HG02610 (cell line): ENCODE measurements at regions not wholly inside any gene's neighbourhood (a gene's known extent, or its start where the extent isn't known, plus 50 kb on each side); places are given as distances from the start of the nearest gene placed in this dataset.

Source experiments
- ATAC-seq: cut with Tn5 transposase; IDR thresholded peaks from one replicate; pipeline ENCODE4 v1.9.1; 2021; ENCODE audit warnings: mild to moderate bottlenecking, moderate library complexity; ENCODE audit not compliant: unreplicated experiment

GRCh38 chr5:121175986-121176385 is 675.7 kb upstream of the FTMT start:
- ATAC-seq: no peak

- no peak for ATAC-seq
Observed at GRCh38 chr5:121182788-121183490, 668.7 kb upstream of the FTMT start.

- no peak for ATAC-seq
Observed at GRCh38 chr5:121188849-121189248, 662.8 kb upstream of the FTMT start.

GRCh38 chr5:121189342-121190305 is 662.1 kb upstream of the FTMT start:
- ATAC-seq: no peak

GRCh38 chr5:121199216-121199999 is 652.3 kb upstream of the FTMT start:
- no peak for ATAC-seq

GRCh38 chr5:121218086-121218485 is 633.6 kb upstream of the FTMT start:
- ATAC-seq: no peak

GRCh38 chr5:121221483-121221882 is 630.2 kb upstream of the FTMT start:
- ATAC-seq: no peak

GRCh38 chr5:121226765-121227164 is 624.9 kb upstream of the FTMT start:
- no peak for ATAC-seq

- ATAC-seq: no peak
Observed at GRCh38 chr5:121239951-121240350, 611.7 kb upstream of the FTMT start.

GRCh38 chr5:121246971-121247370 is 604.7 kb upstream of the FTMT start:
- no peak for ATAC-seq

GRCh38 chr5:121251954-121252353 is 599.7 kb upstream of the FTMT start:
- no peak for ATAC-seq

- ATAC-seq: no peak
Observed at GRCh38 chr5:121257621-121258020, 594.1 kb upstream of the FTMT start.

- no peak for ATAC-seq
Observed at GRCh38 chr5:121263456-121263855, 588.2 kb upstream of the FTMT start.

- ATAC-seq: no peak
Observed at GRCh38 chr5:121264605-121265004, 587.1 kb upstream of the FTMT start.

GRCh38 chr5:121271546-121271945 is 580.1 kb upstream of the FTMT start:
- no peak for ATAC-seq

- no peak for ATAC-seq
Observed at GRCh38 chr5:121273833-121274433, 577.7 kb upstream of the FTMT start.

- ATAC-seq: no peak
Observed at GRCh38 chr5:121279801-121280200, 571.9 kb upstream of the FTMT start.

- no peak for ATAC-seq
Observed at GRCh38 chr5:121285801-121286521, 565.7 kb upstream of the FTMT start.

- ATAC-seq: no peak
Observed at GRCh38 chr5:121288781-121289180, 562.9 kb upstream of the FTMT start.

- ATAC-seq: no peak
Observed at GRCh38 chr5:121292664-121293063, 559.0 kb upstream of the FTMT start.
